ENCODE measurements at regions not wholly inside any gene's neighbourhood (a gene's known extent, or its start where the extent isn't known, plus 50 kb on each side); places are given as distances from the start of the nearest gene placed in this dataset.

DNA sequence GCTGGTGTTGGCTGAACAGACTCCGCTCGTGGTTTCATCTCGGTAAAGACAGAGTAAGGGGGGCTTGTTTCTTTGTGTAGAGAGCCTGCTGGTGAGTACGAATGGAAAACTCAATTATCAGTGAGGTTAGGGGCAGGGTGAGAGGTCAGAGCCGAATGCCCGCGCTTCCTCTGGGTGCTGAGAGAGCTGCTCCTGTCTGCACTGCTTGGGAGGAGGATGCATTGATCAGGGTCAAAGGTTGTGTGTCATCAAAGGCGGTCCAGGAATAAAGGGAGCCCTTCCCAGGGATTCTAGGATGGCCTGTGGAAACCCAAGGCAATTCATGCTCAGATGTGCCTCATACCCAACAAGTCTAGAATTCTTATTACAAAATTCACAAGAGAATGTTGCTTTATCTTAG is 143.9 kb downstream of the MYCN start (continued):
- TF ChIP-seq, protein P1, sequence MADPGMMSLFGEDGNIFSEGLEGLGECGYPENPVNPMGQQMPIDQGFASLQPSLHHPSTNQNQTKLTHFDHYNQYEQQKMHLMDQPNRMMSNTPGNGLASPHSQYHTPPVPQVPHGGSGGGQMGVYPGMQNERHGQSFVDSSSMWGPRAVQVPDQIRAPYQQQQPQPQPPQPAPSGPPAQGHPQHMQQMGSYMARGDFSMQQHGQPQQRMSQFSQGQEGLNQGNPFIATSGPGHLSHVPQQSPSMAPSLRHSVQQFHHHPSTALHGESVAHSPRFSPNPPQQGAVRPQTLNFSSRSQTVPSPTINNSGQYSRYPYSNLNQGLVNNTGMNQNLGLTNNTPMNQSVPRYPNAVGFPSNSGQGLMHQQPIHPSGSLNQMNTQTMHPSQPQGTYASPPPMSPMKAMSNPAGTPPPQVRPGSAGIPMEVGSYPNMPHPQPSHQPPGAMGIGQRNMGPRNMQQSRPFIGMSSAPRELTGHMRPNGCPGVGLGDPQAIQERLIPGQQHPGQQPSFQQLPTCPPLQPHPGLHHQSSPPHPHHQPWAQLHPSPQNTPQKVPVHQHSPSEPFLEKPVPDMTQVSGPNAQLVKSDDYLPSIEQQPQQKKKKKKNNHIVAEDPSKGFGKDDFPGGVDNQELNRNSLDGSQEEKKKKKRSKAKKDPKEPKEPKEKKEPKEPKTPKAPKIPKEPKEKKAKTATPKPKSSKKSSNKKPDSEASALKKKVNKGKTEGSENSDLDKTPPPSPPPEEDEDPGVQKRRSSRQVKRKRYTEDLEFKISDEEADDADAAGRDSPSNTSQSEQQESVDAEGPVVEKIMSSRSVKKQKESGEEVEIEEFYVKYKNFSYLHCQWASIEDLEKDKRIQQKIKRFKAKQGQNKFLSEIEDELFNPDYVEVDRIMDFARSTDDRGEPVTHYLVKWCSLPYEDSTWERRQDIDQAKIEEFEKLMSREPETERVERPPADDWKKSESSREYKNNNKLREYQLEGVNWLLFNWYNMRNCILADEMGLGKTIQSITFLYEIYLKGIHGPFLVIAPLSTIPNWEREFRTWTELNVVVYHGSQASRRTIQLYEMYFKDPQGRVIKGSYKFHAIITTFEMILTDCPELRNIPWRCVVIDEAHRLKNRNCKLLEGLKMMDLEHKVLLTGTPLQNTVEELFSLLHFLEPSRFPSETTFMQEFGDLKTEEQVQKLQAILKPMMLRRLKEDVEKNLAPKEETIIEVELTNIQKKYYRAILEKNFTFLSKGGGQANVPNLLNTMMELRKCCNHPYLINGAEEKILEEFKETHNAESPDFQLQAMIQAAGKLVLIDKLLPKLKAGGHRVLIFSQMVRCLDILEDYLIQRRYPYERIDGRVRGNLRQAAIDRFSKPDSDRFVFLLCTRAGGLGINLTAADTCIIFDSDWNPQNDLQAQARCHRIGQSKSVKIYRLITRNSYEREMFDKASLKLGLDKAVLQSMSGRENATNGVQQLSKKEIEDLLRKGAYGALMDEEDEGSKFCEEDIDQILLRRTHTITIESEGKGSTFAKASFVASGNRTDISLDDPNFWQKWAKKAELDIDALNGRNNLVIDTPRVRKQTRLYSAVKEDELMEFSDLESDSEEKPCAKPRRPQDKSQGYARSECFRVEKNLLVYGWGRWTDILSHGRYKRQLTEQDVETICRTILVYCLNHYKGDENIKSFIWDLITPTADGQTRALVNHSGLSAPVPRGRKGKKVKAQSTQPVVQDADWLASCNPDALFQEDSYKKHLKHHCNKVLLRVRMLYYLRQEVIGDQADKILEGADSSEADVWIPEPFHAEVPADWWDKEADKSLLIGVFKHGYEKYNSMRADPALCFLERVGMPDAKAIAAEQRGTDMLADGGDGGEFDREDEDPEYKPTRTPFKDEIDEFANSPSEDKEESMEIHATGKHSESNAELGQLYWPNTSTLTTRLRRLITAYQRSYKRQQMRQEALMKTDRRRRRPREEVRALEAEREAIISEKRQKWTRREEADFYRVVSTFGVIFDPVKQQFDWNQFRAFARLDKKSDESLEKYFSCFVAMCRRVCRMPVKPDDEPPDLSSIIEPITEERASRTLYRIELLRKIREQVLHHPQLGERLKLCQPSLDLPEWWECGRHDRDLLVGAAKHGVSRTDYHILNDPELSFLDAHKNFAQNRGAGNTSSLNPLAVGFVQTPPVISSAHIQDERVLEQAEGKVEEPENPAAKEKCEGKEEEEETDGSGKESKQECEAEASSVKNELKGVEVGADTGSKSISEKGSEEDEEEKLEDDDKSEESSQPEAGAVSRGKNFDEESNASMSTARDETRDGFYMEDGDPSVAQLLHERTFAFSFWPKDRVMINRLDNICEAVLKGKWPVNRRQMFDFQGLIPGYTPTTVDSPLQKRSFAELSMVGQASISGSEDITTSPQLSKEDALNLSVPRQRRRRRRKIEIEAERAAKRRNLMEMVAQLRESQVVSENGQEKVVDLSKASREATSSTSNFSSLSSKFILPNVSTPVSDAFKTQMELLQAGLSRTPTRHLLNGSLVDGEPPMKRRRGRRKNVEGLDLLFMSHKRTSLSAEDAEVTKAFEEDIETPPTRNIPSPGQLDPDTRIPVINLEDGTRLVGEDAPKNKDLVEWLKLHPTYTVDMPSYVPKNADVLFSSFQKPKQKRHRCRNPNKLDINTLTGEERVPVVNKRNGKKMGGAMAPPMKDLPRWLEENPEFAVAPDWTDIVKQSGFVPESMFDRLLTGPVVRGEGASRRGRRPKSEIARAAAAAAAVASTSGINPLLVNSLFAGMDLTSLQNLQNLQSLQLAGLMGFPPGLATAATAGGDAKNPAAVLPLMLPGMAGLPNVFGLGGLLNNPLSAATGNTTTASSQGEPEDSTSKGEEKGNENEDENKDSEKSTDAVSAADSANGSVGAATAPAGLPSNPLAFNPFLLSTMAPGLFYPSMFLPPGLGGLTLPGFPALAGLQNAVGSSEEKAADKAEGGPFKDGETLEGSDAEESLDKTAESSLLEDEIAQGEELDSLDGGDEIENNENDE (IDR thresholded peaks at IDR 0.05; ENCODE audit: insufficient replicate concordance, low read length), result no peak
- TF ChIP-seq GTF2F1 (IDR thresholded peaks at IDR 0.05; ENCODE audit: borderline replicate concordance, low read depth, low read length) (no peak), SIN3A (conservative IDR thresholded peaks at IDR 0.05 in 1 of 2, IDR thresholded peaks at IDR 0.05 in 1 of 2; ENCODE audit: low read depth in 1 of 2, low read length in 2 of 2) (no peak), RAD21 (IDR thresholded peaks at IDR 0.05 in 1 of 2, conservative IDR thresholded peaks at IDR 0.05 in 1 of 2; ENCODE audit: low read depth in 2 of 2, low read length in 2 of 2) (no peak), BACH1 (IDR thresholded peaks at IDR 0.05; ENCODE audit: low read length) (no peak), ZNF274 (IDR thresholded peaks at IDR 0.05; ENCODE audit: borderline replicate concordance, extremely low read depth, low read length) (no peak), SP4 (IDR thresholded peaks at IDR 0.05; ENCODE audit: low read length) (no peak)
- TF ChIP-seq, protein P2, sequence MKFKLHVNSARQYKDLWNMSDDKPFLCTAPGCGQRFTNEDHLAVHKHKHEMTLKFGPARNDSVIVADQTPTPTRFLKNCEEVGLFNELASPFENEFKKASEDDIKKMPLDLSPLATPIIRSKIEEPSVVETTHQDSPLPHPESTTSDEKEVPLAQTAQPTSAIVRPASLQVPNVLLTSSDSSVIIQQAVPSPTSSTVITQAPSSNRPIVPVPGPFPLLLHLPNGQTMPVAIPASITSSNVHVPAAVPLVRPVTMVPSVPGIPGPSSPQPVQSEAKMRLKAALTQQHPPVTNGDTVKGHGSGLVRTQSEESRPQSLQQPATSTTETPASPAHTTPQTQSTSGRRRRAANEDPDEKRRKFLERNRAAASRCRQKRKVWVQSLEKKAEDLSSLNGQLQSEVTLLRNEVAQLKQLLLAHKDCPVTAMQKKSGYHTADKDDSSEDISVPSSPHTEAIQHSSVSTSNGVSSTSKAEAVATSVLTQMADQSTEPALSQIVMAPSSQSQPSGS (IDR thresholded peaks at IDR 0.05; ENCODE audit: low read length), result no peak

Data from H1 (cell line).